Epithelial cell of esophagus (primary cell): ENCODE measurements at regions not wholly inside any gene's neighbourhood (a gene's known extent, or its start where the extent isn't known, plus 50 kb on each side); places are given as distances from the start of the nearest gene placed in this dataset.
A peak's percentile ranks its signal among the peaks of the same experiment; 100 is the strongest.

ENCODE experiments used
- DNase-seq: peaks from one replicate; pipeline ENCODE4 v3.0.0; 2010; ENCODE audit warnings: low read depth
- H3K4me3 ChIP-seq: 2 replicates; pipeline ENCODE4 v1.5.1; 2011; ENCODE audit warnings: mild to moderate bottlenecking, low read length, control low read depth
- TF ChIP-seq, protein P1 (sequence below): IDR thresholded peaks from 2 replicates; pipeline ENCODE4 v1.5.1; 2011; ENCODE audit warnings: low read depth, mild to moderate bottlenecking, low read length, control low read depth, inconsistent platforms; ENCODE audit not compliant: insufficient read depth; ENCODE audit errors: missing control alignments

DNA sequence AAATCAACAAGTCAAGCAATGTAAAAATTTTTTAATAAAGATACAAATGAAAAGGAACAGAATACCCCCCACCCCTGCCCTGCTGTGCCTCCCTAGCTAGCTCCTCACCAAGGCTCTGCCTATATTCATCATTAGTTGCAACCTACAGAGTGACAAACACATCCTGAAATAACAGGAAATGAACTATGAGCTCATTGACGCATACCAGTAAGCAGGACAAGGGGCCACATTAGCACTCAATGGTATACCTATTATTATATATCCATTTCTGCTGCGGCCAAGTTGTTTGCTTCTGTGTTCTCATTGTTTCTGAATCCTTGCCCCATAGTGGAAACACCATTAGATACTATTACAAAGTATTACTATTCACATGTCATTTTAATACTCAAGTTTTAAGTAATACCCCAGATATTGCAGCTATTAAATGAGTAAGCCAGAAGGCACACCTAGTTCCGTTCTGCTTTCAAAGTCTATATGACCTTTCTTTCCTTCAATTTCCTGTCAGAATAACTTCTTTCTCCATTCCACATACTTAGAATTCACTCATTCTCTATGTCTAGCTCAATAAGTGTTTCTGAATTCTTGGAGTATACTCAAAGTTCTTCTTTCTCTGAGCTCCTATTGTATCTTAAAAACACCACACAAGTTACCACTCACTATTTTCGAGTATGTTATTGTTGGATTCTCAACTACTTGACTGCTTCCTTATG, 1214.9 kb downstream of the PLA2G4A start:
- TF ChIP-seq, protein P1, sequence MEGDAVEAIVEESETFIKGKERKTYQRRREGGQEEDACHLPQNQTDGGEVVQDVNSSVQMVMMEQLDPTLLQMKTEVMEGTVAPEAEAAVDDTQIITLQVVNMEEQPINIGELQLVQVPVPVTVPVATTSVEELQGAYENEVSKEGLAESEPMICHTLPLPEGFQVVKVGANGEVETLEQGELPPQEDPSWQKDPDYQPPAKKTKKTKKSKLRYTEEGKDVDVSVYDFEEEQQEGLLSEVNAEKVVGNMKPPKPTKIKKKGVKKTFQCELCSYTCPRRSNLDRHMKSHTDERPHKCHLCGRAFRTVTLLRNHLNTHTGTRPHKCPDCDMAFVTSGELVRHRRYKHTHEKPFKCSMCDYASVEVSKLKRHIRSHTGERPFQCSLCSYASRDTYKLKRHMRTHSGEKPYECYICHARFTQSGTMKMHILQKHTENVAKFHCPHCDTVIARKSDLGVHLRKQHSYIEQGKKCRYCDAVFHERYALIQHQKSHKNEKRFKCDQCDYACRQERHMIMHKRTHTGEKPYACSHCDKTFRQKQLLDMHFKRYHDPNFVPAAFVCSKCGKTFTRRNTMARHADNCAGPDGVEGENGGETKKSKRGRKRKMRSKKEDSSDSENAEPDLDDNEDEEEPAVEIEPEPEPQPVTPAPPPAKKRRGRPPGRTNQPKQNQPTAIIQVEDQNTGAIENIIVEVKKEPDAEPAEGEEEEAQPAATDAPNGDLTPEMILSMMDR, result no peak
- H3K4me3 ChIP-seq, result no peak overlapping the region

DNA sequence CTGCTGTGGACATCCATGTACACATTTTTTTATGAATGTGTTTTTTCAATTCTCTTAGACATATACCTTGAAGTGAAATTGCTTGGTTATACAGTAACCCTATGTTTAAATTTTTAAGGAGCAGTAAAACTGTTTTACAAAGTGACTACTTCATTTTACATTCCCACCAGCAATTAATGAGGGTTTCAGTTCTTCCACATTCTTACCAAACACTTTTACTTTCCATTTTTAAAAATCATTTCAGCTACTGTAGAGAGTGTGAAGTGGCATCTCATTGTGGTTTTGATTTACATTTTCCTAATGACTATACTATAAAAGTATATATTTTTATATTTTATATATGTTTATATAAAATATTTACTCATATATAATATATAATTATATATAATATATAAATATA, 1221.5 kb downstream of the PLA2G4A start:
- H3K4me3 ChIP-seq, result no peak overlapping the region
- no peak for DNase-seq
- TF ChIP-seq, protein P1, result no peak

More for the DNA sequence above, 1214.9 kb downstream of the PLA2G4A start:
- peak; percentile 11 for DNase-seq

DNA sequence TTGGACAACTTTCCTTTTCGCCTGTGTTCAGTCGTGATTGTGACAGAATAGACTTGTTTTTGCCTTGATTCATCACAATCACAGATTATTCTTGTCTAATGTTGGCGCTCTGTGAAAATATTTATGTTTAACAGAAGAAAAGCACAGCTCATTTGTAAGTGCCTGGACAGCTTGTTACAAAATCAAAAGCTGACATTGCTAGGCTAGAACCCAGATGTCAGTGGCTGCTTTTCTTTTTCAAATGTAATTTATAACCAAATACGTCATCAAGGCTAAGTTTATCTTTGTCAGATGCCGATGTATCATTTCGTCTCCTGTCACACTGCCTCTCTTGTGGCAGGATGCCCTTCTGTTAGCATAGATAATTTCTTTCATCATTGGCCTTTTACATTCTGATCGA, 1227.3 kb downstream of the PLA2G4A start:
- H3K4me3 ChIP-seq, result no peak overlapping the region
- TF ChIP-seq, protein P1, result no peak
- DNase-seq, result no peak

DNA sequence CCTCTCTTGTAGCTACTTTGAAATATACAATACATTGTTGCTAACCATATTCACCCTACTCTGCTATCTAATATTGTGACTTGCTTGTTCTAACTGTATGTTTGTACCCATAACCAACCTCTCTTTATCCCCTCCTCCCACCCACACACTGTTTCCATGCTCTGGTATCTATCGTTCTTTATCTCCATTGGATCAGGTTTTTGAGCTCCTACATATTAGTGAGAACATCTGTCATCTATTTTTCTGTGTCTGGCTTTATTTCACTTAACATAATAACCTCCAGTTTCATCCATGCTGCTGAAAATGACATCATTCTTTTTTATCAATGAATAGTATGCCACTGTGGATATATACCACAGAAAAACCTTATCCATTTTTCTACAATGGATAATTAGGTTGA, 1230.1 kb downstream of the PLA2G4A start:
- no peak for DNase-seq
- H3K4me3 ChIP-seq, result no peak overlapping the region
- TF ChIP-seq, protein P1, result no peak

DNA sequence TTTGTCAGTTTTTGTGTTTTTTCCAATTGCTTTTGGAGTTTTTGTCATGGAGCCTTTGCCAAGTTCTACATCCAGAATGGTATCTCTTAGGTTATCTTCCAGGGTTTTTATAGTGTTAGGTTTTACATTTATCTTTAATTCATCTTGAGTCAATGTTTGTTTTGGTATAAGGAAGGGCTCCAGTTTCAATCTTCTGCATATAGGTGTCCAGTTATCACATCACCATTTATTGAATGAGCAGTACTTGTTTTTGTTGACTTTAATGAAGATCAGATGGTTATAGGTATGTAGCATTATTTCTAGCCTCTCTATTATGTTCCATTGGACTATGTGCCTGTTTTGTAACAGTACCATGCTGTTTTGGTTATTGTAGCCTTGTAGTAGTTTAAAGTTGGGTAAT, 1233.1 kb downstream of the PLA2G4A start:
- no peak for DNase-seq
- no peak overlapping the region for H3K4me3 ChIP-seq
- TF ChIP-seq, protein P1, result no peak

DNA sequence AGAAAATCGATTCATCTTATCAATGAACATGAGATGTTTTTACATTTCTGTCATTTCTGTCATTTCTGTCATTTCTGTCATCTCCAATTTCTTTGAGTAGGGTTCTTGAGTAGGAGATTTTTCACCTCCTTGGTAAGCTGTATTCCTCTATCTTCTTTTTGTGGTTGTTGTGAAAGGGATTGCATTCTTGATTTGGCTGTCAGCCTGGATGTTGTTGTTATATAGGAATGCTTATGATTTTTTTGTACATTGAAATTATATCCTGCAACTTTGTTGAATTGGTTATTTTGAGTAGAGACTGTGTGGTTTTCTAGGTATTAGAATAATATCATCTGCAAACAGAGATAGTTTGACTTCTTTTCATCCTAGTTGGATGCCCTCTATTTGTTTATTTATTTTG, 1233.7 kb downstream of the PLA2G4A start:
- TF ChIP-seq, protein P1, result no peak
- DNase-seq, result no peak
- H3K4me3 ChIP-seq, result no peak overlapping the region

DNA sequence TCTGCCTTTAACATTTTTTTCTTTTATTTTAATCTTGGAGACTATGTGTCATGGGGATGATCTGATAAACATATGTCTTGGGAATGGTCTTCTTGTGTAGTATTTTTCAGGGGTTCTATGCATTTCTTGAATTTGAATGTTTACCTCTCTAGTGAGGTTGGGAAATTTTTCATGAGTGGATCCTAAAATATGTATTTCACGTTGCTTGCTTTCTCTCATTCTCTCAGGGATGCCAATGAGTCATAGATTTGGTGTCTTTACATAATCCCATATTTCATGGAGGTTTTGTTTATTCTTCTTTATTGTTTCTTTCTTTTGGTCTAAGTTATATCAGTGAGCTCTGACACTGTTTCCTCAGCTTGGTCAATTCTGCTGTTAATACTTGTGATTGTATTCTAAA, 1237.2 kb downstream of the PLA2G4A start:
- TF ChIP-seq, protein P1, result no peak
- peak; percentile 59 for DNase-seq
- H3K4me3 ChIP-seq, result no peak overlapping the region
